ENCODE measurements at regions not wholly inside any gene's neighbourhood (a gene's known extent, or its start where the extent isn't known, plus 50 kb on each side); places are given as distances from the start of the nearest gene placed in this dataset.
"Not testable (repeated sequence)": the region's sequence is repeated elsewhere in the genome, so short reads cannot be mapped to it uniquely, and the experiment has no call there.

- no peak for DNase-seq (ENCODE audit: low read depth in 2 of 2)
Observed at GRCh38 chr7:16267953-16268820, 153.2 kb downstream of the CRPPA start.

DNA sequence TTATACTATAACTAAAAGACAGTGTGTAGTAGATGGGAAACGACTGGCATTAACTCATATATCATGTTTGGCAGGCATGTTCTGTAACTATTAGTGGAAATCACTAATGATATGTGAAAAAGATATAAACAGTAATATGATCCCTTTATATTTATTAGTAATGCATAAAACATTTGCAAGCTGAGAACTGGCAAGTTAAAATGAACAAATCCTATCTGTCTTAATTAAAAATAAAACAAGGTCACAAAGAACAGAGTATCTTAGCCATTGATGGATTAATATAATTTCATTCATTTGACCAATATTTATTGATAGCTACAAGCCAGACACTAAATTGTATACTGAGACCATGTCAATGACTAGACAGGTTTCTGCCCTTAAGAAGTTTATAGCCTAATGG, 154.5 kb downstream of the CRPPA start:
- DNase-seq (ENCODE audit: low read depth in 2 of 2) = no peak

GRCh38 chr7:16266470-16266869, 154.9 kb downstream of the CRPPA start:
- DNase-seq (ENCODE audit: low read depth in 2 of 2) = not testable (repeated sequence)

- DNase-seq (ENCODE audit: low read depth in 2 of 2) = no peak
Observed at GRCh38 chr7:16265863-16266458, 155.4 kb downstream of the CRPPA start.

- no peak for DNase-seq (ENCODE audit: low read depth in 2 of 2)
Observed at GRCh38 chr7:16264823-16265804, 156.2 kb downstream of the CRPPA start.

- DNase-seq (ENCODE audit: low read depth in 2 of 2) = no peak
Observed at GRCh38 chr7:16264036-16264819, 157.1 kb downstream of the CRPPA start.

DNA sequence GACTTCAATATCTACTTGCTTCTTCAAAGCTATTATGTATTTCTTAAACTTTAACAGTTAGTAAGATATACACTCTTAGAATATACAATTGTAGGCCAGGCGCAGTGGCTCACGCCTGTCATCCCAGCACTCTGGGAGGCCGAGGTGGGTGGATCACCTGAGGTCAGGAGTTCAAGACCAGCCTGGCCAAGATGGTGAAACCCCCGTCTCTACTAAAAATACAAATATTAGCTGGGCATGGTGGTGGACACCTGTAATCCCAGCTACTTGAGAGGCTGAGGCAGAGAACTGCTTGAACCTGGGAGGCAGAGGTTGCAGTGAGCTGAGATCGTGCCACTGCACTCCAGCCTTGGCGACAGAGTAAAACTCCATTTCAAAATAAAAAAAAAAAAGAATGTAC, 158.0 kb downstream of the CRPPA start:
- not testable (repeated sequence) for DNase-seq (ENCODE audit: low read depth in 2 of 2)

- no peak for DNase-seq (ENCODE audit: low read depth in 2 of 2)
Observed at GRCh38 chr7:16261654-16262053, 159.7 kb downstream of the CRPPA start.

GRCh38 chr7:16261100-16261499, 160.2 kb downstream of the CRPPA start:
- no peak for DNase-seq (ENCODE audit: low read depth in 2 of 2)

GRCh38 chr7:16260236-16260728, 161.1 kb downstream of the CRPPA start:
- DNase-seq (ENCODE audit: low read depth in 2 of 2) = no peak

- not testable (repeated sequence) for DNase-seq (ENCODE audit: low read depth in 2 of 2)
Observed at GRCh38 chr7:16256419-16256818, 164.9 kb downstream of the CRPPA start.

- DNase-seq (ENCODE audit: low read depth in 2 of 2) = not testable (repeated sequence)
Observed at GRCh38 chr7:16255952-16256351, 165.4 kb downstream of the CRPPA start.

GRCh38 chr7:16250655-16251054, 170.7 kb downstream of the CRPPA start:
- DNase-seq (ENCODE audit: low read depth in 2 of 2) = not testable (repeated sequence)

DNA sequence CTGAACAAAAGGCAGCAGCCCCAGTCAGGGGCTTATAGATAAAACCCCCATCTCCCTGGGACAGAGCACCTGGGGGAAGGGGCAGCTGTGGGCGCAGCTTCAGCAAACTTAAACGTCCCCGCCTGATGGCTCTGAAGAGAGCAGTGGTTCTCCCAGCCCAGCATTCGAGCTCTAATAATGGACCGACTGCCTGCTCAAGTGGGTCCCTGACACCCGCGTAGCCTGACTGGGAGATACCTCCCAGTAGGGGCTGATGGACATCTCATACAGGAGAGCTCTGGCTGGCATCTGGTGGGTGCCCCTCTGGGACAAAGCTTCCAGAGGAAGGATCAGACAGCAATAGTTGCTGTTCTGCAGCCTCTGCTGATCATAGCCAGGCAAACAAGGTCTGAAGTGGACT, 172.1 kb downstream of the CRPPA start:
- not testable (repeated sequence) for DNase-seq (ENCODE audit: low read depth in 2 of 2)

GRCh38 chr7:16248556-16248955, 172.8 kb downstream of the CRPPA start:
- not testable (repeated sequence) for DNase-seq (ENCODE audit: low read depth in 2 of 2)

- DNase-seq (ENCODE audit: low read depth in 2 of 2) = no peak
Observed at GRCh38 chr7:16244469-16244868, 176.9 kb downstream of the CRPPA start.

- no peak for DNase-seq (ENCODE audit: low read depth in 2 of 2)
Observed at GRCh38 chr7:16242920-16243319, 178.4 kb downstream of the CRPPA start.

GRCh38 chr7:16241017-16241416, 180.3 kb downstream of the CRPPA start:
- no peak for DNase-seq (ENCODE audit: low read depth in 2 of 2)

- no peak for DNase-seq (ENCODE audit: low read depth in 2 of 2)
Observed at GRCh38 chr7:16236381-16236780, 185.0 kb downstream of the CRPPA start.

- DNase-seq (ENCODE audit: low read depth in 2 of 2) = no peak
Observed at GRCh38 chr7:16235147-16236114, 185.9 kb downstream of the CRPPA start.
